HCT116 (cell line): ENCODE measurements at regions not wholly inside any gene's neighbourhood (a gene's known extent, or its start where the extent isn't known, plus 50 kb on each side); places are given as distances from the start of the nearest gene placed in this dataset.

Source experiments
- CEBPB ChIP-seq: IDR thresholded peaks from 2 replicates; pipeline ENCODE4 v1.6.1; 2012; ENCODE audit warnings: low read depth
- CTCF ChIP-seq, 3 experiments: fragments of 200-600 bp in 1 of 3; sonication (generic) in 1 of 3; IDR thresholded peaks in 2 of 3; conservative IDR thresholded peaks in 1 of 3; 2 replicates each; pipeline ENCODE4 v1.5.1; 2012 to 2017; ENCODE audit warnings: low read depth in 2 of 3, low read length in 2 of 3, antibody characterized with exemption in 1 of 3, borderline replicate concordance in 1 of 3, control low read depth in 1 of 3, mild to moderate bottlenecking in 1 of 3, mixed read lengths in 1 of 3, mixed run types in 1 of 3, moderate library complexity in 1 of 3; ENCODE audit not compliant: insufficient read depth in 1 of 3
- EGR1 ChIP-seq: IDR thresholded peaks from 2 replicates; pipeline ENCODE4 v1.6.1; 2012; ENCODE audit warnings: low read depth
- TCF7L2 ChIP-seq: IDR thresholded peaks from 2 replicates; pipeline ENCODE4 v1.7.0; 2011; ENCODE audit warnings: borderline replicate concordance, inconsistent platforms; ENCODE audit not compliant: insufficient read depth, insufficient read length; ENCODE audit errors: extremely low read depth

- TF ChIP-seq CTCF (IDR thresholded peaks at IDR 0.05 in 2 of 3, conservative IDR thresholded peaks at IDR 0.05 in 1 of 3; ENCODE audit: borderline replicate concordance in 1 of 3, insufficient read depth in 1 of 3, low read depth in 2 of 3, low read length in 2 of 3), result no peak
- no peak for TF ChIP-seq EGR1
- TF ChIP-seq CEBPB, result no peak
- no peak for TF ChIP-seq TCF7L2
These were observed 169.9 kb downstream of the MC4R start for GRCh38 chr18:60202708-60203107.
